GM18502 (cell line): ENCODE measurements at regions not wholly inside any gene's neighbourhood (a gene's known extent, or its start where the extent isn't known, plus 50 kb on each side); places are given as distances from the start of the nearest gene placed in this dataset.
"Not testable (repeated sequence)": the region's sequence is repeated elsewhere in the genome, so short reads cannot be mapped to it uniquely, and the experiment has no call there.

Experiments
- ATAC-seq: cut with Tn5 transposase; IDR thresholded peaks from one replicate; pipeline ENCODE4 v1.9.1; 2021; ENCODE audit warnings: mild to moderate bottlenecking; ENCODE audit not compliant: unreplicated experiment, poor library complexity

- no peak for ATAC-seq
Measured at GRCh38 chr18:52200921-52201663, 138.9 kb upstream of the DCC start.

- ATAC-seq: no peak
Measured at GRCh38 chr18:52208646-52209045, 131.4 kb upstream of the DCC start.

- ATAC-seq: no peak
Measured at GRCh38 chr18:52216109-52216508, 123.9 kb upstream of the DCC start.

- ATAC-seq: no peak
Measured at GRCh38 chr18:52216666-52217065, 123.3 kb upstream of the DCC start.

GRCh38 chr18:52219102-52219501, 120.9 kb upstream of the DCC start:
- no peak for ATAC-seq

GRCh38 chr18:52220062-52220591, 119.9 kb upstream of the DCC start:
- ATAC-seq: no peak

- ATAC-seq: no peak
Measured at GRCh38 chr18:52222211-52222610, 117.8 kb upstream of the DCC start.

- ATAC-seq: no peak
Measured at GRCh38 chr18:52227536-52227935, 112.5 kb upstream of the DCC start.

GRCh38 chr18:52228166-52228565, 111.8 kb upstream of the DCC start:
- no peak for ATAC-seq

- ATAC-seq: no peak
Measured at GRCh38 chr18:52236131-52236530, 103.9 kb upstream of the DCC start.

- no peak for ATAC-seq
Measured at GRCh38 chr18:52237551-52237950, 102.4 kb upstream of the DCC start.

- ATAC-seq: no peak
Measured at GRCh38 chr18:52242711-52243110, 97.3 kb upstream of the DCC start.

GRCh38 chr18:52244658-52245057, 95.3 kb upstream of the DCC start:
- no peak for ATAC-seq

- no peak for ATAC-seq
Measured at GRCh38 chr18:52254367-52254766, 85.6 kb upstream of the DCC start.

- not testable (repeated sequence) for ATAC-seq
Measured at GRCh38 chr18:52257417-52257816, 82.6 kb upstream of the DCC start.

GRCh38 chr18:52275817-52276216, 64.2 kb upstream of the DCC start:
- ATAC-seq: no peak

- ATAC-seq: no peak
Measured at GRCh38 chr18:52277785-52278184, 62.2 kb upstream of the DCC start.

GRCh38 chr18:52278191-52278590, 61.8 kb upstream of the DCC start:
- ATAC-seq: no peak

- ATAC-seq: no peak
Measured at GRCh38 chr18:52280702-52281101, 59.3 kb upstream of the DCC start.

GRCh38 chr18:52283927-52284326, 56.1 kb upstream of the DCC start:
- no peak for ATAC-seq

- ATAC-seq: no peak
Measured at GRCh38 chr18:52286675-52287074, 53.3 kb upstream of the DCC start.

- ATAC-seq: no peak
Measured at GRCh38 chr18:52287151-52287550, 52.8 kb upstream of the DCC start.
